ENCODE measurements at regions not wholly inside any gene's neighbourhood (a gene's known extent, or its start where the extent isn't known, plus 50 kb on each side); places are given as distances from the start of the nearest gene placed in this dataset.

GRCh38 chr4:144336633-144337032 lies 196.1 kb upstream of the GYPA start (continued):
- no peak for TF ChIP-seq CTCF (conservative IDR thresholded peaks at IDR 0.05; ENCODE audit: low read depth in 2 of 2)
- TF ChIP-seq JUNB (IDR thresholded peaks at IDR 0.05; ENCODE audit: unreplicated experiment) = no peak
- TF ChIP-seq NANOG (IDR thresholded peaks at IDR 0.05; ENCODE audit: borderline replicate concordance) = no peak
- no peak for TF ChIP-seq EZH2 (IDR thresholded peaks at IDR 0.05; ENCODE audit: low read depth, unreplicated experiment)

- Mint-ChIP-seq H3K36me3 (ENCODE audit: low read depth) (peaks cover 10% of the 10 kb centered on the region; the same call in 1 of the 3 replicates), H3K27ac (0 out of 2 replicates have a peak overlapping the region, but pooled peaks have one; percentile 11), H3K27me3 (ENCODE audit: insufficient read depth, low read depth, poor library complexity) (peaks cover 2% of the 10 kb centered on the region), H3K4me3 (no peak overlapping the region), H3K4me1 (peaks cover 17% of the 10 kb centered on the region), H3K9me3 (peaks cover 10% of the 10 kb centered on the region)
- Histone ChIP-seq H3K4me3 (no peak overlapping the region), H3K9me2 (ENCODE audit: insufficient read depth) (peaks cover 16% of the 10 kb centered on the region), H3K79me2 (replicated peaks; ENCODE audit: insufficient read depth) (no peaks in the 10 kb centered on the region), H4K20me1 (replicated peaks; ENCODE audit: insufficient read depth) (no peaks in the 10 kb centered on the region), H3K4me1 (ENCODE audit: insufficient read depth) (no peaks in the 10 kb centered on the region), H3F3A (replicated peaks; ENCODE audit: low read depth) (no peaks in the 10 kb centered on the region), H3K27ac (ENCODE audit: low read depth) (no peak overlapping the region), H3K4me2 (no peak overlapping the region), H3K27me3 (ENCODE audit: insufficient read depth) (no peaks in the 10 kb centered on the region), H3K36me3 (ENCODE audit: insufficient read depth) (no peaks in the 10 kb centered on the region), H2AFZ (peak overlapping the region; percentile 69)
- no peak for TF ChIP-seq POLR2AphosphoS5 (IDR thresholded peaks at IDR 0.05; ENCODE audit: low read depth)
- TF ChIP-seq ZNF331 (CRISPR knock-in tag; IDR thresholded peaks at IDR 0.05; ENCODE audit: low read depth) = no peak
- no peak for TF ChIP-seq STAT1 (IDR thresholded peaks at IDR 0.05; ENCODE audit: unreplicated experiment)
- no peak for TF ChIP-seq NANOG (IDR thresholded peaks at IDR 0.05; ENCODE audit: borderline replicate concordance)
- TF ChIP-seq CREB1 (CRISPR knock-in tag; IDR thresholded peaks at IDR 0.05; ENCODE audit: low read depth) = no peak
- TF ChIP-seq EZH2 (IDR thresholded peaks at IDR 0.05; ENCODE audit: low read depth, unreplicated experiment) = no peak
- no peak for TF ChIP-seq ZNF114 (CRISPR knock-in tag; IDR thresholded peaks at IDR 0.05)
- TF ChIP-seq CTCF (conservative IDR thresholded peaks at IDR 0.05; ENCODE audit: low read depth in 2 of 2) = no peak
- no peak for TF ChIP-seq JUNB (IDR thresholded peaks at IDR 0.05; ENCODE audit: unreplicated experiment)
- ATAC-seq (no peak), DNase-seq (ENCODE audit: low spot score) (no peak)
Measured at GRCh38 chr4:144338148-144338547, 197.6 kb upstream of the GYPA start.

GRCh38 chr4:144338834-144339233 lies 198.3 kb upstream of the GYPA start:
- Histone ChIP-seq H3F3A (replicated peaks; ENCODE audit: low read depth) (no peaks in the 10 kb centered on the region), H3K4me3 (no peak overlapping the region), H4K20me1 (replicated peaks; ENCODE audit: insufficient read depth) (no peaks in the 10 kb centered on the region), H3K36me3 (ENCODE audit: insufficient read depth) (no peaks in the 10 kb centered on the region), H3K4me2 (no peak overlapping the region), H3K27ac (ENCODE audit: low read depth) (no peak overlapping the region), H3K4me1 (ENCODE audit: insufficient read depth) (no peaks in the 10 kb centered on the region), H3K27me3 (ENCODE audit: insufficient read depth) (no peaks in the 10 kb centered on the region), H3K79me2 (replicated peaks; ENCODE audit: insufficient read depth) (no peaks in the 10 kb centered on the region), H3K9me2 (ENCODE audit: insufficient read depth) (peaks cover 16% of the 10 kb centered on the region), H2AFZ (peak overlapping the region; percentile 69)
- DNase-seq (ENCODE audit: low spot score) (peak; percentile 22), ATAC-seq (peak; percentile 52; the same call in 2 of the 3 replicates)
- Mint-ChIP-seq H3K4me3 (no peak overlapping the region), H3K27ac (peak overlapping the region; percentile 63; the same call in 1 of the 2 replicates), H3K4me1 (peaks cover 17% of the 10 kb centered on the region), H3K36me3 (ENCODE audit: low read depth) (peaks cover 10% of the 10 kb centered on the region; the same call in 1 of the 3 replicates), H3K9me3 (peaks cover 10% of the 10 kb centered on the region), H3K27me3 (ENCODE audit: insufficient read depth, low read depth, poor library complexity) (peaks cover 2% of the 10 kb centered on the region)
- no peak for TF ChIP-seq ZNF114 (CRISPR knock-in tag; IDR thresholded peaks at IDR 0.05)
